MM.1S (cell line): ENCODE measurements at regions not wholly inside any gene's neighbourhood (a gene's known extent, or its start where the extent isn't known, plus 50 kb on each side); places are given as distances from the start of the nearest gene placed in this dataset.

Source experiments
- EZH2phosphoT487 ChIP-seq: fragments of 300-600 bp; sonication (generic); IDR thresholded peaks from 2 replicates; pipeline ENCODE4 v1.6.1; 2018; ENCODE audit warnings: antibody characterized with exemption, low read length
- TF ChIP-seq, protein P1 (sequence below): fragments of 300-600 bp; sonication (generic); IDR thresholded peaks from 2 replicates; pipeline ENCODE4 v1.5.1; 2016; ENCODE audit warnings: antibody characterized with exemption, low read length, mixed read lengths

DNA sequence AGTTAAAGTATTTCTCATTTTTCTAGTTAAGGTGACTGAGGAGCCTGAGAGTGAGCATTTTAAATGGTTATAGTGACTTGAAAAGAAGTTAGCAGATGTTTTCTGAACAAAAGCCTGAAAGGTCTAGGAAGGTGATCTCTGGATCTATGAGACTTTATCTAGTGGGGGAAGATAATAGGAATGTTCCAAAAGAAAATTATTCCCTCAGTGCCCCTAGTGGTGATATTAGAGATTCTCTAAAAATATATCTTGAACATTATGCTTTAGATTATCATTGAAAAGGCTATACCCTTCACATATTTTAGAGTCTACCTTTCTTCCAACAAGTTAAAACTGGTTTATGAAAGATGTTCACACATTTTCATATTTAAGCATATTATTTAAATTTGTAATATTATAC, 69.0 kb upstream of the SPANXN1 start:
- TF ChIP-seq, protein P1, sequence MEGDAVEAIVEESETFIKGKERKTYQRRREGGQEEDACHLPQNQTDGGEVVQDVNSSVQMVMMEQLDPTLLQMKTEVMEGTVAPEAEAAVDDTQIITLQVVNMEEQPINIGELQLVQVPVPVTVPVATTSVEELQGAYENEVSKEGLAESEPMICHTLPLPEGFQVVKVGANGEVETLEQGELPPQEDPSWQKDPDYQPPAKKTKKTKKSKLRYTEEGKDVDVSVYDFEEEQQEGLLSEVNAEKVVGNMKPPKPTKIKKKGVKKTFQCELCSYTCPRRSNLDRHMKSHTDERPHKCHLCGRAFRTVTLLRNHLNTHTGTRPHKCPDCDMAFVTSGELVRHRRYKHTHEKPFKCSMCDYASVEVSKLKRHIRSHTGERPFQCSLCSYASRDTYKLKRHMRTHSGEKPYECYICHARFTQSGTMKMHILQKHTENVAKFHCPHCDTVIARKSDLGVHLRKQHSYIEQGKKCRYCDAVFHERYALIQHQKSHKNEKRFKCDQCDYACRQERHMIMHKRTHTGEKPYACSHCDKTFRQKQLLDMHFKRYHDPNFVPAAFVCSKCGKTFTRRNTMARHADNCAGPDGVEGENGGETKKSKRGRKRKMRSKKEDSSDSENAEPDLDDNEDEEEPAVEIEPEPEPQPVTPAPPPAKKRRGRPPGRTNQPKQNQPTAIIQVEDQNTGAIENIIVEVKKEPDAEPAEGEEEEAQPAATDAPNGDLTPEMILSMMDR = peak; percentile 23
- TF ChIP-seq EZH2phosphoT487 = no peak
